Colonic mucosa (tissue), 4 donors: ENCODE measurements at regions not wholly inside any gene's neighbourhood (a gene's known extent, or its start where the extent isn't known, plus 50 kb on each side); places are given as distances from the start of the nearest gene placed in this dataset.

Source experiments
- DNase-seq: peaks from one replicate; pipeline ENCODE4 v3.0.0-alpha.2; 2020
- H3K27ac ChIP-seq: fragments of 200-600 bp; one replicate; pipeline ENCODE4 v1.8.0; 2021
- H3K27me3 ChIP-seq: fragments of 200-600 bp; one replicate; pipeline ENCODE4 v1.8.0; 2021
- H3K36me3 ChIP-seq: fragments of 200-600 bp; one replicate; pipeline ENCODE4 v1.8.0; 2021
- H3K4me1 ChIP-seq: fragments of 200-600 bp; one replicate; pipeline ENCODE4 v1.8.0; 2021; ENCODE audit warnings: mild to moderate bottlenecking
- H3K4me3 ChIP-seq: fragments of 200-600 bp; one replicate; pipeline ENCODE4 v1.8.0; 2021
- H3K9ac ChIP-seq, 2 donors: one replicate each; pipeline ENCODE4 v1.7.0; 2013; ENCODE audit warnings: control low read depth in 2 of 2, low read depth in 2 of 2, low read length in 2 of 2
- H3K9me3 ChIP-seq: fragments of 200-600 bp; one replicate; pipeline ENCODE4 v1.8.0; 2021
- intact Hi-C: fragments of 100-400 bp; cut with DNase I; formaldehyde crosslinking; loops from one replicate; pipeline ENCODE4 v1.14.1; 2022
- TF ChIP-seq, protein P1 (sequence below): fragments of 200-600 bp; IDR thresholded peaks from one replicate; pipeline ENCODE4 v1.8.0; 2022; ENCODE audit warnings: antibody characterized with exemption, mild to moderate bottlenecking
- donor health status: healthy.
- donor health status: DM: no; HTN: no; CAD: no.
- donor health status: DM: no; HTN: no; CAD: no.

DNA sequence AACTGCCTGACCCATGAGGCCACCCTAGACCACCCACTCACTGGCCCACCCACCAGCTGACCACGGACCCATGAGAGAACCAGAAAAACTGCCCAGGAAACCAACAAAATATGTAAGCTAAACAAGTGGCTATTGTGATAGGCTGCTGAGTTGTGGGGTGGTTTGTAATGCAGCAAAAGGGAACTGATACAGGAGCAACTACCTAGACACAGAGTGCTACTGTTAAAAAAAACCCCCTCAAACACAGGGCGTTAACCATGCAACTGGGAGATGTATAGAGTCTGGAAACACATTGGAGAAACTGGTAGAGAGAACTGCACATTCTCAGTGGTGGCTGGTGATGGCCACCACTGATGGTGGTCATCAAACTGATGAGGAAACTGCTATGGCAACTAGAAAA lies 206.3 kb upstream of the GYPC start:
- intact Hi-C loops, result no loop called here
- no peak overlapping the region for H3K9ac ChIP-seq
- no peaks in the 10 kb centered on the region for H3K4me1 ChIP-seq
- no peak for DNase-seq
- H3K36me3 ChIP-seq, result no peaks in the 10 kb centered on the region
- H3K27me3 ChIP-seq, result no peaks in the 10 kb centered on the region
- no peak overlapping the region for H3K27ac ChIP-seq
- no peaks in the 10 kb centered on the region for H3K9me3 ChIP-seq
- TF ChIP-seq, protein P1, sequence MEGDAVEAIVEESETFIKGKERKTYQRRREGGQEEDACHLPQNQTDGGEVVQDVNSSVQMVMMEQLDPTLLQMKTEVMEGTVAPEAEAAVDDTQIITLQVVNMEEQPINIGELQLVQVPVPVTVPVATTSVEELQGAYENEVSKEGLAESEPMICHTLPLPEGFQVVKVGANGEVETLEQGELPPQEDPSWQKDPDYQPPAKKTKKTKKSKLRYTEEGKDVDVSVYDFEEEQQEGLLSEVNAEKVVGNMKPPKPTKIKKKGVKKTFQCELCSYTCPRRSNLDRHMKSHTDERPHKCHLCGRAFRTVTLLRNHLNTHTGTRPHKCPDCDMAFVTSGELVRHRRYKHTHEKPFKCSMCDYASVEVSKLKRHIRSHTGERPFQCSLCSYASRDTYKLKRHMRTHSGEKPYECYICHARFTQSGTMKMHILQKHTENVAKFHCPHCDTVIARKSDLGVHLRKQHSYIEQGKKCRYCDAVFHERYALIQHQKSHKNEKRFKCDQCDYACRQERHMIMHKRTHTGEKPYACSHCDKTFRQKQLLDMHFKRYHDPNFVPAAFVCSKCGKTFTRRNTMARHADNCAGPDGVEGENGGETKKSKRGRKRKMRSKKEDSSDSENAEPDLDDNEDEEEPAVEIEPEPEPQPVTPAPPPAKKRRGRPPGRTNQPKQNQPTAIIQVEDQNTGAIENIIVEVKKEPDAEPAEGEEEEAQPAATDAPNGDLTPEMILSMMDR, result no peak
- no peak overlapping the region for H3K4me3 ChIP-seq

DNA sequence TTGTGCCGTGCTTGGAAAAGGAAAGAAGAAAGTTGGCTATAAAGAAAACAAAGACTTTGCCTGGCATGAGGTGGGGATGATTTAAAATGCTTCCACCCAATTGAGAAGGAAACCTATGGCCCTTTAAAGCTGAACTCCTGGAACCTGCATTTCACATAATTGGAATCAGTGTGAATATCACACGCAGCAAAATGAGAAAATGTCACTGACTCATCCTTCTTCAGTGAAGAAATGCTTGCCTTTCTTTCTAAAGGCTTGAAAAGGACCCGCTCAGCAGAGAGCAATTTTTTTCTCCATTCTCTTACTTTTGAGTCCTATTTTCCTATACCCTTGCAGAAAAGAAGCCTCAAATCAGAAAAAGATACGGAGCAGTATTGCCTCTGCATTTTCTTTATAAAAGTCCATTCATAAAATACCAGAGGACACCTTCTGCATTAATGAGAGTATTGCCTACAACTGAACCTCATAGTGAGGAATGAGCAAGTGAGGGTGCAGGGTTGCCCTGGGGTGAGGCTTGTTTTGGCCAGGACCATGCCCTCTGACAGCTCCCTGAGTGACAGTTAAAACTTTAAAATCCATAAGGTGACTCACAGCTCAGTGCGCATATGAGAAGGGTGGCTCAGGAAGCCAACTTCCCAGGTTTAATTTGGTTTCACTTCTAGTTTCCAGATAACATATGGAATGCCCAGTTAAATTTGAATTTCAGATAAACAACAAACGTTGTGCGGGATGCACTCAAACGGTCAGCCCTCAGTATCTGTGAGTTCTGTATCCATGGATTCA lies 191.9 kb upstream of the GYPC start:
- no peak overlapping the region for H3K9ac ChIP-seq
- H3K27ac ChIP-seq, result no peak overlapping the region
- no peaks in the 10 kb centered on the region for H3K36me3 ChIP-seq
- TF ChIP-seq, protein P1, result no peak
- no peaks in the 10 kb centered on the region for H3K9me3 ChIP-seq
- no peak overlapping the region for H3K4me3 ChIP-seq
- intact Hi-C loops, result no loop called here
- no peaks in the 10 kb centered on the region for H3K4me1 ChIP-seq
- DNase-seq, result no peak
- no peaks in the 10 kb centered on the region for H3K27me3 ChIP-seq

DNA sequence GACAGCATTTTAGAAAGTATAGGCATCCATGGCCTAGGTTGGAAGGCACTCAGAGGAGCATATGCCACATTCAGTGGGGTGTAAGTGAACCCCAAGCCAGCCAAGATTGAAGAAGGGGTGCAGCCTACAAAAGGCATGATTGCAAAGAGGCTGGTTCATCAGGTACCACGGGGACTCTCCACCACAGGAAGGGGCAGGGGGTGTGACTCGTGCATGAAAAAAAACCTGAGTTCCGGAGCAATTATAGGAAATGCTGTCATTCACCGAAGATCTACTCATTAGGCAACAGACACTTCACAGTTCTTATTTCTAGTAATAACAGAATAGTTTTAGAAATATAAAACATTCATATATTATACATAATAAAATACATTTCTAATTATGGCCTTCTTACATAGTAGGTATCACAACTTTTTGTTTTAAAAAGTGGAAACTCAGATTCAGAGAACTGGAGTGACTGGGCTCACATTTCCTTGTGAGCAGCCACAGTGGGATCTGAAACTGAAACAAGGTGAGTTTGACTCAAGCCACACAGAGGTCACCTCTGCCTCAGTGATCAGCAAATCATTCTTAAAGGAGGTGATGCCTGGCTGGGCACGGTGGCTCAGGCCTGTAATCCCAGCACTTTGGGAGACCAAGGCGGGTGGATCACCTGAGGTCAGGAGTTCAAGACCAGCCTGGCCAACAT lies 188.4 kb upstream of the GYPC start:
- Histone ChIP-seq H3K4me1 (no peaks in the 10 kb centered on the region), H3K9me3 (no peaks in the 10 kb centered on the region), H3K36me3 (no peaks in the 10 kb centered on the region), H3K9ac (no peak overlapping the region), H3K27me3 (no peaks in the 10 kb centered on the region), H3K27ac (no peak overlapping the region), H3K4me3 (no peak overlapping the region)
- intact Hi-C loops, result no loop called here
- TF ChIP-seq, protein P1, result no peak
- no peak for DNase-seq

DNA sequence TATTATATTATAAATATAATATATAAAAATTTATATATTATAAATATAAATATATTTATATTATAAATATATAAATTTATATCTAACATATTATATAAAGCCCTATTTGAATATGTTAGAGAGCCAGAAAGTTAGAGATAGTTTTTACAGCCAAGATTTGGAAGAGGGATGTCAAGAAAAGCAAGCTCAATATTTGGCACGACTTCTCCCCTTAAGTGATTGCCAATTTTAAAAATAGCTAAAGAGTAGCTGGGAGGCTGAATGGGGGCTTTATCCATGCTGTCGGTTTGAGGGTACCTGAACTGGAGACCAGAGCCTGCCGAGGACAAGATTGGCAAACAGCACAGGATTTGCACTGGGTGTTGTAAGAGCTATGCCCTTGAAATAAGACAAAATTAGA lies 180.9 kb upstream of the GYPC start:
- no peaks in the 10 kb centered on the region for H3K27me3 ChIP-seq
- TF ChIP-seq, protein P1, result no peak
- H3K36me3 ChIP-seq, result no peaks in the 10 kb centered on the region
- DNase-seq, result no peak
- no peak overlapping the region for H3K9ac ChIP-seq
- no peak overlapping the region for H3K4me3 ChIP-seq
- no peak overlapping the region for H3K27ac ChIP-seq
- no peaks in the 10 kb centered on the region for H3K9me3 ChIP-seq
- no peaks in the 10 kb centered on the region for H3K4me1 ChIP-seq
- intact Hi-C loops, result no loop called here

DNA sequence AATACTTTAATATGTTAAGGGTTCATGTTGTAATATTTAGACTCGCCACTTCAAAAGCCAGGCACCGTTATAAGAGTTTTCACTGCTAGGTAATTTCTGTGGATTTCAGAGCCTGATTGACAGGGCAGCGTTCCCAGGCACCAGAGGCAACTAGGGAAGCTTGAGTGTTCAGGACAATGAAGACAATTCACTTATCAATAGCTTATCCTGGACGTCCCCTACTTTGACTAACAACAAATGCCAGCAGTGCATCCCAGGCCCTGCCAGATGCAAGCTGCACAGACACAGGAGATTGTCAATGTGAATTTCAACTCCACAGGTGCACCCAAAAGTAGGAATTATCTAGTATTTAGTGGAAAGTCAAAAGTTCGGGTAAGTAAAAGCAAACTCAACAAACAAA lies 179.3 kb upstream of the GYPC start:
- TF ChIP-seq, protein P1, result no peak
- no peaks in the 10 kb centered on the region for H3K9me3 ChIP-seq

More for the DNA sequence above, 179.3 kb upstream of the GYPC start:
- no peak overlapping the region for H3K4me3 ChIP-seq
- H3K27ac ChIP-seq, result no peak overlapping the region
- intact Hi-C loops, result no loop called here
- no peak overlapping the region for H3K9ac ChIP-seq
- no peaks in the 10 kb centered on the region for H3K36me3 ChIP-seq
- H3K27me3 ChIP-seq, result no peaks in the 10 kb centered on the region
- DNase-seq, result no peak
- H3K4me1 ChIP-seq, result no peaks in the 10 kb centered on the region
